ENCODE measurements at regions not wholly inside any gene's neighbourhood (a gene's known extent, or its start where the extent isn't known, plus 50 kb on each side); places are given as distances from the start of the nearest gene placed in this dataset.

GRCh38 chr6:14861491-14861943 lies 384.4 kb upstream of the JARID2 start:
- TF ChIP-seq POLR2A (IDR thresholded peaks at IDR 0.05) (no peak), CTCF (IDR thresholded peaks at IDR 0.05) (no peak), POLR2AphosphoS5 (IDR thresholded peaks at IDR 0.05) (no peak)
